ENCODE measurements at regions not wholly inside any gene's neighbourhood (a gene's known extent, or its start where the extent isn't known, plus 50 kb on each side); places are given as distances from the start of the nearest gene placed in this dataset.

DNA sequence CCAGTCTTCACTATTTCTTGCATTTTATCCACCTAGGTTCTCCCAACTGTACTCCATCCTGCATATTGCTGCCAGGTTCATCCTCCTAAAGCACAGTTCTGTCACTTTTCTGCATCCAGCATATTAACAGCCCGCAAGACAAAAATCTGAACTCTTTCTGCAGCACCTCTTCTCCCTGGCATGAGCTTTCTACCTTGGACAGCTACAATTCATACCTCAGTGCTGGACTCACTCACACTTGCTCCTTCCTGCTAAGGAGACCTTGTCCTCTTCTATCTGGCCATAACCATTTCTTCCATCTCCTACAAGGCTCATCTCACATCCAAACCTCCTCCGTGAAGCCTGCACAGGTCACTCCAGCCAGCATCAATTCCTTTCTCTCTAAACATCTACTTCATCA, 170.1 kb upstream of the GRIP1 start (continued):
- TF ChIP-seq, protein P1, sequence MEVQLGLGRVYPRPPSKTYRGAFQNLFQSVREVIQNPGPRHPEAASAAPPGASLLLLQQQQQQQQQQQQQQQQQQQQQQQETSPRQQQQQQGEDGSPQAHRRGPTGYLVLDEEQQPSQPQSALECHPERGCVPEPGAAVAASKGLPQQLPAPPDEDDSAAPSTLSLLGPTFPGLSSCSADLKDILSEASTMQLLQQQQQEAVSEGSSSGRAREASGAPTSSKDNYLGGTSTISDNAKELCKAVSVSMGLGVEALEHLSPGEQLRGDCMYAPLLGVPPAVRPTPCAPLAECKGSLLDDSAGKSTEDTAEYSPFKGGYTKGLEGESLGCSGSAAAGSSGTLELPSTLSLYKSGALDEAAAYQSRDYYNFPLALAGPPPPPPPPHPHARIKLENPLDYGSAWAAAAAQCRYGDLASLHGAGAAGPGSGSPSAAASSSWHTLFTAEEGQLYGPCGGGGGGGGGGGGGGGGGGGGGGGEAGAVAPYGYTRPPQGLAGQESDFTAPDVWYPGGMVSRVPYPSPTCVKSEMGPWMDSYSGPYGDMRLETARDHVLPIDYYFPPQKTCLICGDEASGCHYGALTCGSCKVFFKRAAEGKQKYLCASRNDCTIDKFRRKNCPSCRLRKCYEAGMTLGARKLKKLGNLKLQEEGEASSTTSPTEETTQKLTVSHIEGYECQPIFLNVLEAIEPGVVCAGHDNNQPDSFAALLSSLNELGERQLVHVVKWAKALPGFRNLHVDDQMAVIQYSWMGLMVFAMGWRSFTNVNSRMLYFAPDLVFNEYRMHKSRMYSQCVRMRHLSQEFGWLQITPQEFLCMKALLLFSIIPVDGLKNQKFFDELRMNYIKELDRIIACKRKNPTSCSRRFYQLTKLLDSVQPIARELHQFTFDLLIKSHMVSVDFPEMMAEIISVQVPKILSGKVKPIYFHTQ (CRISPR knock-in tag; IDR thresholded peaks at IDR 0.05), result no peak
- TF ChIP-seq CREB1 (CRISPR knock-in tag; IDR thresholded peaks at IDR 0.05) (no peak), ZNF263 (CRISPR knock-in tag; IDR thresholded peaks at IDR 0.05; ENCODE audit: low read depth) (no peak), ZNF423 (CRISPR knock-in tag; IDR thresholded peaks at IDR 0.05) (no peak)
- TF ChIP-seq, protein P2, sequence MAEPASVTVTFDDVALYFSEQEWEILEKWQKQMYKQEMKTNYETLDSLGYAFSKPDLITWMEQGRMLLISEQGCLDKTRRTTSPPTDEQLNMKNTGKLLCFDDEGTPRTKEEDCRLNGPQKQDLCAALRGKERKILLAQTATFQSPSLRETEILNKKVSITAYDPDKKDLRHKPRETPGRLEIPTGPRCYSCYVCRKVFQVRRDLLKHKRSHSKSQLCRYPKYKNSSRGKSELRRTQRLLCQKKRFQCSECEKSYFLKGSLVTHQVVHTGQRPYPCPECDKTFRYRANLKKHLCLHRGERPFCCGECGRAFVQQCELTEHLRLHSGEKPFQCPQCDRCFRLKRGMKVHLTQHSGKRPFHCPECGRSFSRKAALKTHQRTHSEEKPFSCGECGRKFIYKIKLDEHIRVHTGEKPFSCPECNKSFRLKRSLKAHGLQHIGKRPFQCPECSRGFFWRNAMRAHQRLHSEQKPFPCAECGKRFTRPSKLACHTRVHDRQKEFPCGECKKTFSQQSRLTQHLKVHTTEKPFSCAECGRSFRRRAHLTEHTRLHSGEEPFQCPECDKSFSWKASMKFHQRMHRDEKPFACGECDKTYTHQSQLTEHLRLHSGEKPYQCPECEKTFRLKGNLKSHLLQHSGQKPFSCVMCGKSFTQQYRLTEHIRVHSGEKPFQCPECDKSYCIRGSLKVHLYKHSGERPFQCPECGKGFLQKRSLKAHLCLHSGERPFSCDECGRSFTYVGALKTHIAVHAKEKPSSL (CRISPR knock-in tag; conservative IDR thresholded peaks at IDR 0.05), result no peak

DNA sequence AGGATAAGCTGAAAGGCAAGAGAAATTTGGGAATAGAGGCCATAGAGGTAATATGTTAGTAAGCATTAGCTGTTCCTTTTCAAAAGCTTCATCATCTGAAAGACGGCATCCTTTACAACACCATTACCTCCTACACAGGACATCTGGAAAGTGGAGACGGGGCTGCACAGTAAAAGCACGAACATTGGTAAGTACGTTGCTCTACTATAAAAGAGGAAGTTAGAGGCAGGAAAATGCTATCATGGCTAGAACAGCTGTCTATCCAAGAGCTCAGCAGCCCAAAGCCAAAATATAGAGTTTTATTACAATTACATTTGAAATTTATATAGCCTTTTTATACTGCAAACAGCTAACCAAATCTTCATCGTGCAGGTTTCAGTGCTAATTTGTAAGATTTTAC, 172.3 kb upstream of the GRIP1 start:
- ChIA-PET POLR2A (no interaction called here), CTCF (interaction anchor here (1.4 kb wide), 1 partner anchor 10 kb away, joined by 10 read pairs; no protein-coding TSS in a partner anchor)
- Mint-ChIP-seq H3K36me3 (no peaks in the 10 kb centered on the region), H3K4me3 (no peak overlapping the region), H3K27ac (no peak overlapping the region), H3K27me3 (ENCODE audit: low read depth) (no peaks in the 10 kb centered on the region), H3K9me3 (no peaks in the 10 kb centered on the region), H3K4me1 (no peaks in the 10 kb centered on the region)
- TF ChIP-seq RORB (CRISPR knock-in tag; IDR thresholded peaks at IDR 0.05) (no peak), NFE2L1 (CRISPR knock-in tag; IDR thresholded peaks at IDR 0.05) (no peak), CTCF (IDR thresholded peaks at IDR 0.05) (no peak), FOXJ3 (CRISPR knock-in tag; IDR thresholded peaks at IDR 0.05; ENCODE audit: borderline replicate concordance) (no peak), PRRX2 (CRISPR knock-in tag; IDR thresholded peaks at IDR 0.05) (no peak), USF1 (CRISPR knock-in tag; IDR thresholded peaks at IDR 0.05) (no peak), NFATC4 (CRISPR knock-in tag; IDR thresholded peaks at IDR 0.05) (no peak), ELF4 (CRISPR knock-in tag; IDR thresholded peaks at IDR 0.05; ENCODE audit: low read depth) (no peak), E2F5 (CRISPR knock-in tag; IDR thresholded peaks at IDR 0.05) (no peak), ZNF317 (CRISPR knock-in tag; IDR thresholded peaks at IDR 0.05; ENCODE audit: borderline replicate concordance, low read depth) (no peak)
- TF ChIP-seq, protein P3, sequence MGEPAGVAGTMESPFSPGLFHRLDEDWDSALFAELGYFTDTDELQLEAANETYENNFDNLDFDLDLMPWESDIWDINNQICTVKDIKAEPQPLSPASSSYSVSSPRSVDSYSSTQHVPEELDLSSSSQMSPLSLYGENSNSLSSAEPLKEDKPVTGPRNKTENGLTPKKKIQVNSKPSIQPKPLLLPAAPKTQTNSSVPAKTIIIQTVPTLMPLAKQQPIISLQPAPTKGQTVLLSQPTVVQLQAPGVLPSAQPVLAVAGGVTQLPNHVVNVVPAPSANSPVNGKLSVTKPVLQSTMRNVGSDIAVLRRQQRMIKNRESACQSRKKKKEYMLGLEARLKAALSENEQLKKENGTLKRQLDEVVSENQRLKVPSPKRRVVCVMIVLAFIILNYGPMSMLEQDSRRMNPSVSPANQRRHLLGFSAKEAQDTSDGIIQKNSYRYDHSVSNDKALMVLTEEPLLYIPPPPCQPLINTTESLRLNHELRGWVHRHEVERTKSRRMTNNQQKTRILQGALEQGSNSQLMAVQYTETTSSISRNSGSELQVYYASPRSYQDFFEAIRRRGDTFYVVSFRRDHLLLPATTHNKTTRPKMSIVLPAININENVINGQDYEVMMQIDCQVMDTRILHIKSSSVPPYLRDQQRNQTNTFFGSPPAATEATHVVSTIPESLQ (CRISPR knock-in tag; IDR thresholded peaks at IDR 0.05), result no peak
- DNase-seq (ENCODE audit: low spot score) (no peak), ATAC-seq (no peak)
